SK-N-MC (cell line): ENCODE measurements at regions not wholly inside any gene's neighbourhood (a gene's known extent, or its start where the extent isn't known, plus 50 kb on each side); places are given as distances from the start of the nearest gene placed in this dataset.

ENCODE experiments used
- EZH2 ChIP-seq: fragments of 200-600 bp; sonication (generic); IDR thresholded peaks from one replicate; pipeline ENCODE4 v1.6.1; 2017; ENCODE audit warnings: antibody characterized with exemption
- POLR2AphosphoS5 ChIP-seq: IDR thresholded peaks from 2 replicates; pipeline ENCODE4 v1.6.1; 2012; ENCODE audit warnings: mild to moderate bottlenecking, low read depth, low read length, borderline replicate concordance

DNA sequence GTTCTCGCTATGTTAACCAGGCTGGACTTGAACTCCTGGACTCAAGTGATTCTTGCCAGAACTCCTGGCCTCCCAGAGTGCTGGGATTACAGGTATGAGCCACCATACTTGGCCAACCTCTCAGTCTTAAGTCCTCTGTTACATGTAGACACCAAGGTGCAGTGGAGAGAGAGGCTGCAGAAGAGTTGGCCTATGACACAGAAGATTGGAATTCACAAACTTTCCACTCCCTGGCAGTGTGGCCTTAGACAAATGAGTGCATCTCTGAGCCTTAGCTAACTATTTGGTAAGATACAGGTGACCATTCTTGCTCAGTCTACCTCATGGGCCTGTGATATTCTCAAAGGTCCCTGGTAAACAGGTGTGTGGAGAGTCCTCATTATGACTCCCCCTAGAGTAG lies 159.7 kb downstream of the MYCN start:
- TF ChIP-seq POLR2AphosphoS5 (no peak), EZH2 (no peak)
